Astrocyte (in vitro differentiated cells and primary cell): ENCODE measurements at regions not wholly inside any gene's neighbourhood (a gene's known extent, or its start where the extent isn't known, plus 50 kb on each side); places are given as distances from the start of the nearest gene placed in this dataset.

Source experiments
- DNase-seq: peaks from one replicate; pipeline ENCODE4 v3.0.0-alpha.2; 2010; ENCODE audit warnings: low read depth
- FAIRE-seq: peaks from 2 replicates; lab custom pipeline; 2011; peaks lifted over from hg19 to GRCh38; lab: Jason Lieb, UNC
- H2AFZ ChIP-seq: 2 replicates; pipeline ENCODE4 v1.6.0; 2012; ENCODE audit warnings: low read depth, low read length, inconsistent platforms
- H3K27ac ChIP-seq: 2 replicates; pipeline ENCODE4 v1.5.1; 2011; ENCODE audit warnings: low read depth, low read length, inconsistent platforms
- H3K27me3 ChIP-seq: 2 replicates; pipeline ENCODE4 v1.6.0; 2011; ENCODE audit warnings: low read length, inconsistent platforms; ENCODE audit not compliant: insufficient read depth
- H3K36me3 ChIP-seq: 2 replicates; pipeline ENCODE4 v1.5.1; 2011; ENCODE audit warnings: low read length, inconsistent platforms; ENCODE audit not compliant: insufficient read depth
- H3K4me1 ChIP-seq: 2 replicates; pipeline ENCODE4 v1.5.1; 2011; ENCODE audit warnings: low read length, inconsistent platforms; ENCODE audit not compliant: insufficient read depth
- H3K4me2 ChIP-seq: 2 replicates; pipeline ENCODE4 v1.6.0; 2012; ENCODE audit warnings: low read length, inconsistent platforms
- H3K4me3 ChIP-seq: 2 replicates; pipeline ENCODE4 v1.5.1; 2011; ENCODE audit warnings: low read depth, mild to moderate bottlenecking, low read length, inconsistent platforms; ENCODE audit not compliant: insufficient read depth
- H3K79me2 ChIP-seq: 2 replicates; pipeline ENCODE4 v1.6.0; 2012; ENCODE audit warnings: mild to moderate bottlenecking, low read length, inconsistent platforms; ENCODE audit not compliant: insufficient read depth
- H3K9ac ChIP-seq: 2 replicates; pipeline ENCODE4 v1.6.0; 2012; ENCODE audit warnings: mild to moderate bottlenecking, low read length, inconsistent platforms
- H3K9me3 ChIP-seq: 2 replicates; pipeline ENCODE4 v1.5.1; 2012; ENCODE audit warnings: low read depth, mild to moderate bottlenecking, low read length, inconsistent platforms; ENCODE audit not compliant: insufficient read depth
- H4K20me1 ChIP-seq: 2 replicates; pipeline ENCODE4 v1.6.0; 2012; ENCODE audit warnings: low read length, inconsistent platforms; ENCODE audit not compliant: insufficient read depth
- H3K27ac Mint-ChIP-seq: one replicate; pipeline ENCODE4 v1.8.0; 2021; ENCODE audit warnings: mild to moderate bottlenecking, mixed read lengths; ENCODE audit not compliant: unreplicated experiment
- H3K27me3 Mint-ChIP-seq: one replicate; pipeline ENCODE4 v1.8.0; 2021; ENCODE audit warnings: low read depth, mixed read lengths; ENCODE audit not compliant: unreplicated experiment
- H3K36me3 Mint-ChIP-seq: one replicate; pipeline ENCODE4 v1.8.0; 2021; ENCODE audit warnings: low read depth, mixed read lengths; ENCODE audit not compliant: unreplicated experiment
- H3K4me1 Mint-ChIP-seq: one replicate; pipeline ENCODE4 v1.8.0; 2021; ENCODE audit warnings: low read depth, mixed read lengths; ENCODE audit not compliant: unreplicated experiment
- H3K4me3 Mint-ChIP-seq: one replicate; pipeline ENCODE4 v1.8.0; 2021; ENCODE audit warnings: mild to moderate bottlenecking, moderate library complexity, mixed read lengths; ENCODE audit not compliant: unreplicated experiment
- H3K9me3 Mint-ChIP-seq: one replicate; pipeline ENCODE4 v1.8.0; 2021; ENCODE audit warnings: mild to moderate bottlenecking, mixed read lengths; ENCODE audit not compliant: unreplicated experiment
- CTCF ChIP-seq: IDR thresholded peaks from 2 replicates; pipeline ENCODE4 v1.5.1; 2011; ENCODE audit warnings: low read depth, mild to moderate bottlenecking, inconsistent platforms, low read length, moderate library complexity; ENCODE audit not compliant: insufficient read depth
- EZH2 ChIP-seq: IDR thresholded peaks from 2 replicates; pipeline ENCODE4 v1.6.1; 2012; ENCODE audit warnings: mild to moderate bottlenecking, low read length, inconsistent platforms; ENCODE audit not compliant: insufficient read depth

DNA sequence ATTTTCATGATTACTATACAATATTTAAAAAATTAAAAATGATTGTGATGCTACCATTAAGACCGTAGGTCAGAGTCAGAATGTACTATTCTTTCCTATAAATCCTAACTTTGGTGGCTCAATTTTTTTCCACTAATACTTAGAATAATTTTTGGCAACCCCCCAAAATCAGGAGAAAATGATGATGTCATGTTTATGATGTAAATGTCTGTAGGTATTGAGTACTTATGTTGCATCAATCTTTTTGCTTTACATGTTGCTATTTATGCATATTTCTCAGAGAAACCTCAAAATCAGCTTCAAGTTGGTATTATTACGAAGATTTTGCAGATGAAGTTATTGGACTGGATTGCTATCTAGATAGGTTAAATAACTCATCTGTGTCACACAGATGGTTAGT lies 371.2 kb downstream of the ADGRL2 start:
- no peak overlapping the region for H3K4me3 Mint-ChIP-seq
- TF ChIP-seq EZH2 (no peak), CTCF (no peak)
- H3K27me3 Mint-ChIP-seq: no peaks in the 10 kb centered on the region
- Histone ChIP-seq H3K4me1 (no peaks in the 10 kb centered on the region), H2AFZ (no peak overlapping the region), H3K9me3 (no peaks in the 10 kb centered on the region), H3K4me2 (no peak overlapping the region), H3K27ac (no peak overlapping the region), H3K9ac (no peak overlapping the region), H3K27me3 (no peaks in the 10 kb centered on the region), H3K4me3 (no peak overlapping the region), H3K36me3 (no peaks in the 10 kb centered on the region), H4K20me1 (no peaks in the 10 kb centered on the region), H3K79me2 (no peaks in the 10 kb centered on the region)
- no peaks in the 10 kb centered on the region for H3K4me1 Mint-ChIP-seq
- H3K9me3 Mint-ChIP-seq: no peaks in the 10 kb centered on the region
- FAIRE-seq: no peak
- no peak for DNase-seq
- H3K36me3 Mint-ChIP-seq: no peaks in the 10 kb centered on the region
- H3K27ac Mint-ChIP-seq: no peak overlapping the region

- no peaks in the 10 kb centered on the region for H3K79me2 ChIP-seq
- H3K9me3 ChIP-seq: no peaks in the 10 kb centered on the region
- no peak overlapping the region for H3K27ac Mint-ChIP-seq
- no peak overlapping the region for H2AFZ ChIP-seq
- no peaks in the 10 kb centered on the region for H3K4me1 Mint-ChIP-seq
- no peak overlapping the region for H3K27ac ChIP-seq
- no peaks in the 10 kb centered on the region for H3K4me1 ChIP-seq
- no peak for DNase-seq
- TF ChIP-seq EZH2: no peak
- no peak for TF ChIP-seq CTCF
- H3K36me3 Mint-ChIP-seq: no peaks in the 10 kb centered on the region
- H3K9ac ChIP-seq: no peak overlapping the region
- H3K27me3 Mint-ChIP-seq: no peaks in the 10 kb centered on the region
- no peak overlapping the region for H3K4me3 ChIP-seq
- H3K9me3 Mint-ChIP-seq: no peaks in the 10 kb centered on the region
- H3K27me3 ChIP-seq: no peaks in the 10 kb centered on the region
- H4K20me1 ChIP-seq: no peaks in the 10 kb centered on the region
- no peaks in the 10 kb centered on the region for H3K36me3 ChIP-seq
- no peak for FAIRE-seq
- no peak overlapping the region for H3K4me2 ChIP-seq
- no peak overlapping the region for H3K4me3 Mint-ChIP-seq
These were observed 367.7 kb downstream of the ADGRL2 start for GRCh38 chr1:82168482-82168881.

GRCh38 chr1:82165304-82165703 lies 364.6 kb downstream of the ADGRL2 start:
- no peaks in the 10 kb centered on the region for H3K27me3 ChIP-seq
- no peak overlapping the region for H3K27ac Mint-ChIP-seq
- no peaks in the 10 kb centered on the region for H4K20me1 ChIP-seq
- no peak overlapping the region for H3K9ac ChIP-seq
- H2AFZ ChIP-seq: no peak overlapping the region
- H3K36me3 ChIP-seq: no peaks in the 10 kb centered on the region
- no peak overlapping the region for H3K4me2 ChIP-seq
- no peaks in the 10 kb centered on the region for H3K27me3 Mint-ChIP-seq
- H3K79me2 ChIP-seq: no peaks in the 10 kb centered on the region
- TF ChIP-seq CTCF (no peak), EZH2 (no peak)
- no peak overlapping the region for H3K4me3 Mint-ChIP-seq
- H3K9me3 ChIP-seq: no peaks in the 10 kb centered on the region
- H3K4me3 ChIP-seq: no peak overlapping the region
- H3K4me1 Mint-ChIP-seq: no peaks in the 10 kb centered on the region
- H3K36me3 Mint-ChIP-seq: no peaks in the 10 kb centered on the region
- no peak for FAIRE-seq
- H3K4me1 ChIP-seq: no peaks in the 10 kb centered on the region
- no peak for DNase-seq
- no peak overlapping the region for H3K27ac ChIP-seq
- no peaks in the 10 kb centered on the region for H3K9me3 Mint-ChIP-seq
